Parathyroid adenoma (tissue), 2 donors: ENCODE measurements at regions not wholly inside any gene's neighbourhood (a gene's known extent, or its start where the extent isn't known, plus 50 kb on each side); places are given as distances from the start of the nearest gene placed in this dataset.

ENCODE experiments used
- H2AFZ ChIP-seq: fragments of 300-600 bp; sonication (generic); one replicate; pipeline ENCODE4 v1.7.0; 2017; ENCODE audit warnings: antibody characterized with exemption, mild to moderate bottlenecking
- H3K27ac ChIP-seq: fragments of 300-600 bp; sonication (generic); one replicate; pipeline ENCODE4 v1.7.0; 2017
- H3K27me3 ChIP-seq: fragments of 300-600 bp; sonication (generic); one replicate; pipeline ENCODE4 v1.7.0; 2017; ENCODE audit warnings: low read length; ENCODE audit not compliant: control insufficient read depth, insufficient read depth
- H3K36me3 ChIP-seq: fragments of 300-600 bp; sonication (generic); one replicate; pipeline ENCODE4 v1.7.0; 2017; ENCODE audit warnings: low read length; ENCODE audit not compliant: control insufficient read depth, insufficient read depth
- H3K4me1 ChIP-seq: fragments of 300-600 bp; sonication (generic); one replicate; pipeline ENCODE4 v1.7.0; 2017; ENCODE audit warnings: control low read depth
- H3K4me2 ChIP-seq: fragments of 300-600 bp; sonication (generic); one replicate; pipeline ENCODE4 v1.7.0; 2017; ENCODE audit warnings: low read length
- H3K4me3 ChIP-seq: fragments of 300-600 bp; sonication (generic); one replicate; pipeline ENCODE4 v1.7.0; 2017; ENCODE audit warnings: low read depth, low read length
- H3K79me2 ChIP-seq: fragments of 300-600 bp; sonication (generic); one replicate; pipeline ENCODE4 v1.7.0; 2017; ENCODE audit warnings: control low read depth
- H3K9ac ChIP-seq: fragments of 300-600 bp; sonication (generic); one replicate; pipeline ENCODE4 v1.7.0; 2017; ENCODE audit warnings: mild to moderate bottlenecking
- H3K9me3 ChIP-seq: fragments of 300-600 bp; sonication (generic); one replicate; pipeline ENCODE4 v1.7.0; 2017; ENCODE audit warnings: low read length; ENCODE audit not compliant: control insufficient read depth
- TF ChIP-seq, protein P1 (sequence below): fragments of 300-600 bp; sonication (generic); IDR thresholded peaks from one replicate; pipeline ENCODE4 v1.7.0; 2017; ENCODE audit warnings: antibody characterized with exemption, mild to moderate bottlenecking
- donor health status: primary hyperparathyroidism.

DNA sequence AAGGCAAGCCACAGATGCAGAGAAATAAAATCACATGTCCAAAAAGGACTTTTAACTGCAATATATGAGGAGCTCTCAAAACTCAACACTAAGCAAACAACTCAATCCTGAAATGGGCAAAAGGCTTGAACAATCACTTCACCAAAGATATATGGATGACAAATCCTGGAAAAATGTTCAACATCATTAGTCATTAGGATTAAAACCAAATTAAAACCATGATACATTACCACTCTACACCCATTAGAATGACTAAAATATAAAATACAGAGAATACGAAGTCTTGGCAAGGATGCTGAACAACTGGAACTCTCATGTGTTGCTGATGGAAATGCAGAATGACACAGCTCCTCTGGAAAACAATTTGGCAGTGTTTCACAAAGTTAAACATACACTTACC is 277.4 kb downstream of the TLE1 start:
- Histone ChIP-seq H3K36me3 (no peaks in the 10 kb centered on the region), H3K9me3 (no peaks in the 10 kb centered on the region), H3K79me2 (no peaks in the 10 kb centered on the region), H3K4me2 (no peak overlapping the region), H3K4me1 (no peaks in the 10 kb centered on the region), H3K9ac (no peak overlapping the region), H3K27me3 (no peaks in the 10 kb centered on the region), H2AFZ (no peak overlapping the region), H3K27ac (no peak overlapping the region), H3K4me3 (no peak overlapping the region)
- TF ChIP-seq, protein P1, sequence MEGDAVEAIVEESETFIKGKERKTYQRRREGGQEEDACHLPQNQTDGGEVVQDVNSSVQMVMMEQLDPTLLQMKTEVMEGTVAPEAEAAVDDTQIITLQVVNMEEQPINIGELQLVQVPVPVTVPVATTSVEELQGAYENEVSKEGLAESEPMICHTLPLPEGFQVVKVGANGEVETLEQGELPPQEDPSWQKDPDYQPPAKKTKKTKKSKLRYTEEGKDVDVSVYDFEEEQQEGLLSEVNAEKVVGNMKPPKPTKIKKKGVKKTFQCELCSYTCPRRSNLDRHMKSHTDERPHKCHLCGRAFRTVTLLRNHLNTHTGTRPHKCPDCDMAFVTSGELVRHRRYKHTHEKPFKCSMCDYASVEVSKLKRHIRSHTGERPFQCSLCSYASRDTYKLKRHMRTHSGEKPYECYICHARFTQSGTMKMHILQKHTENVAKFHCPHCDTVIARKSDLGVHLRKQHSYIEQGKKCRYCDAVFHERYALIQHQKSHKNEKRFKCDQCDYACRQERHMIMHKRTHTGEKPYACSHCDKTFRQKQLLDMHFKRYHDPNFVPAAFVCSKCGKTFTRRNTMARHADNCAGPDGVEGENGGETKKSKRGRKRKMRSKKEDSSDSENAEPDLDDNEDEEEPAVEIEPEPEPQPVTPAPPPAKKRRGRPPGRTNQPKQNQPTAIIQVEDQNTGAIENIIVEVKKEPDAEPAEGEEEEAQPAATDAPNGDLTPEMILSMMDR, result no peak

DNA sequence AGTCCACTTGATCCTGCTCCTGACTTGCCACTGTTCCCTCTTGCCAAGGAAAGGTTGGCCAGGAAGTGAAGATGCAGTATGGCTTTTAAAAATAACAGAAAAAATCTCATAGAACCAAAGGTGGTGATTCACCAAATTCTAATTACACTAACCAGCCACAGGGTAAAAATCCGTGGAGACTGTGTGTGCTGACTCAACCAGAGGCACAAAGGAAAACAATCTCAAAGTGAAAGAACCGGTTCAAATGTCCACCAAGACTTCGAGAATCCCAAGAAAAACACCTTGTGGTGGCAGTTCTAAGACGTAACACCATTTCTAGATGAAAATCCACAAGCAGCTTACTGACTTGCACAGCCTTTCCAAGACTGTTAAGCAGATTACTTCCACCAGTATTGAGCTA is 279.1 kb downstream of the TLE1 start:
- TF ChIP-seq, protein P1, result no peak
- Histone ChIP-seq H3K36me3 (no peaks in the 10 kb centered on the region), H3K4me1 (no peaks in the 10 kb centered on the region), H3K79me2 (no peaks in the 10 kb centered on the region), H3K9ac (no peak overlapping the region), H3K9me3 (no peaks in the 10 kb centered on the region), H3K4me2 (no peak overlapping the region), H3K27me3 (no peaks in the 10 kb centered on the region), H3K4me3 (no peak overlapping the region), H3K27ac (no peak overlapping the region), H2AFZ (no peak overlapping the region)

DNA sequence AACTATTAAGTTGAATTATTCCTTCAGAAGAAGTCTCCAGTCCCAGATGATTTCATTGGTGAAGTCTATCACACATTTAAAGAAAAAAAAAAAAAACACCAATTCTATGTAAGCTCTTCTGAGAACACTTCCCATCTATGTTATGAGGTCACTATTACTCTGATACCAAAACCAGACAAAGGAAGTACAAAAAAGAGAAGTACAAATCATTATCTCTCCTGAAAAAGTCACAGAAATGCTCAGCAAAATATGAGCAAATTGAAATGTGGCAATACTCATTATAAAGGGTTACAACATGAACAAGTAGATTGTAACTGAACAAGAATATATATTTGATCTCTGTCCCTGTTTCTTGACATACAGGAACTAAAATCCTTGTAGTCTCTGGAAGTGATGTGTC is 280.4 kb downstream of the TLE1 start:
- Histone ChIP-seq H3K4me1 (no peaks in the 10 kb centered on the region), H3K4me2 (no peak overlapping the region), H3K79me2 (no peaks in the 10 kb centered on the region), H3K36me3 (no peaks in the 10 kb centered on the region), H3K4me3 (no peak overlapping the region), H3K9me3 (no peaks in the 10 kb centered on the region), H3K27ac (no peak overlapping the region), H3K27me3 (no peaks in the 10 kb centered on the region), H3K9ac (no peak overlapping the region), H2AFZ (no peak overlapping the region)
- TF ChIP-seq, protein P1, result no peak

DNA sequence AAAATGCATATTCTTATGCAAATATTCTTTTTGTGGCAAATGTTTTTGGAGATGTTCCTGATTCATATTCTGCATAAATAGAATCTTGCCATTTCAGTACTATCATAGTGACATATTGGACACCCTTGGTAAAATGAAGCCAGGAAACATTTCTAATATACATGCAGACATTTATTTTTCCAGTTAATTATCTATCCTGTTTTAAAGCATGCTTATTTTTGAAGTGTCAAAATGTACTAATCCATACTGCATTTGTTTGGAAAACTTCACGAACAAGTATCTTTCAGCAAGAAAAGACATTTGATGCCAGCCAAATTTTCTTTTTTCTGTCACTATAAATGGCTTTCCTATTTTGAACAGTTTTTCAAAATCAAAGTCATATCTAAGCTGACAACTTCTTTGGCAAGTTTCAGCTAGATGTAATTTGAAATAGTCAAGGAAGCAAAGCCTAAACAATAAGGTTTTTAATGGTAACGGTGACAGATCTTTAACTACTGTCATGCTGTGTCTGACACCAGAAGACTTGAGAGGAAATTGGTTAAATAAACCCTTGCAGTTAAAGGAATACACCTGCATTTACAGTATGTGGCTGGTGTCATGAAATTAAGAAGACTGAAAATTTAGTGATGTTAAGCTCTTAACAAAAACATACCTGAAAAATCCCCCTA is 284.3 kb downstream of the TLE1 start:
- no peaks in the 10 kb centered on the region for H3K9me3 ChIP-seq
- no peaks in the 10 kb centered on the region for H3K4me1 ChIP-seq
- no peak overlapping the region for H3K4me2 ChIP-seq
- no peaks in the 10 kb centered on the region for H3K79me2 ChIP-seq
- H3K27me3 ChIP-seq, result no peaks in the 10 kb centered on the region
- no peaks in the 10 kb centered on the region for H3K36me3 ChIP-seq
- H3K4me3 ChIP-seq, result no peak overlapping the region
- H3K27ac ChIP-seq, result no peak overlapping the region
- H2AFZ ChIP-seq, result no peak overlapping the region
- TF ChIP-seq, protein P1, result no peak
- H3K9ac ChIP-seq, result no peak overlapping the region
